ENCODE measurements at regions not wholly inside any gene's neighbourhood (a gene's known extent, or its start where the extent isn't known, plus 50 kb on each side); places are given as distances from the start of the nearest gene placed in this dataset.

DNA sequence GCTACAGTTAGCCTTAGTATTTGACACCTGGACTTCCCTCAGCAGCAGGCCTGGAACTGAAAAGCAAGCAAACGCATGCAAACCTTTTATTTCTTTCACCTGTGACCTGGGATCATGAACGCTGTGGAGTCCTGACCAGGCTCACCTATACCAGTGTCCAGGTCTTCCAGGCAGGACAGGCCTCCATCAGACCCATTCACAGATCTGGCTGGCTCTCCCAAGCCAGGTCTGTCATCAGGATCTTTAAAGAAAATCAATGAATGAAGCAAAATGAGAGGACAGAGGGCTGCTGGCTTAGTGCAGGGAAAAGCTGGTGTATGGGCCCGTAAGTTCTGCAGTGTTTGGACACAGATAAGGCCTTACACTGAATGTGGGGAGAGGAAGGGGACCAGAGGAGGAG, 96.3 kb upstream of the CPEB4 start:
- DNase-seq (no peak), ATAC-seq (no peak)
- TF ChIP-seq, protein P1, sequence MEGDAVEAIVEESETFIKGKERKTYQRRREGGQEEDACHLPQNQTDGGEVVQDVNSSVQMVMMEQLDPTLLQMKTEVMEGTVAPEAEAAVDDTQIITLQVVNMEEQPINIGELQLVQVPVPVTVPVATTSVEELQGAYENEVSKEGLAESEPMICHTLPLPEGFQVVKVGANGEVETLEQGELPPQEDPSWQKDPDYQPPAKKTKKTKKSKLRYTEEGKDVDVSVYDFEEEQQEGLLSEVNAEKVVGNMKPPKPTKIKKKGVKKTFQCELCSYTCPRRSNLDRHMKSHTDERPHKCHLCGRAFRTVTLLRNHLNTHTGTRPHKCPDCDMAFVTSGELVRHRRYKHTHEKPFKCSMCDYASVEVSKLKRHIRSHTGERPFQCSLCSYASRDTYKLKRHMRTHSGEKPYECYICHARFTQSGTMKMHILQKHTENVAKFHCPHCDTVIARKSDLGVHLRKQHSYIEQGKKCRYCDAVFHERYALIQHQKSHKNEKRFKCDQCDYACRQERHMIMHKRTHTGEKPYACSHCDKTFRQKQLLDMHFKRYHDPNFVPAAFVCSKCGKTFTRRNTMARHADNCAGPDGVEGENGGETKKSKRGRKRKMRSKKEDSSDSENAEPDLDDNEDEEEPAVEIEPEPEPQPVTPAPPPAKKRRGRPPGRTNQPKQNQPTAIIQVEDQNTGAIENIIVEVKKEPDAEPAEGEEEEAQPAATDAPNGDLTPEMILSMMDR (IDR thresholded peaks at IDR 0.05) = no peak
- TF ChIP-seq POLR2A (IDR thresholded peaks at IDR 0.05) = no peak
- Histone ChIP-seq H3K9me3 (no peaks in the 10 kb centered on the region), H3K27me3 (no peaks in the 10 kb centered on the region), H3K36me3 (replicated peaks in 1 of 2; ENCODE audit: insufficient read depth in 1 of 2, low read depth in 2 of 2) (no peaks in the 10 kb centered on the region), H3K4me3 (no peak overlapping the region), H3K27ac (no peak overlapping the region), H3K4me1 (no peaks in the 10 kb centered on the region)
- 87 to 90% methylated on average over 3 of the region's 3 CpGs for WGBS, 2 donors
- intact Hi-C loops (cut with DNase I) = no loop called here

DNA sequence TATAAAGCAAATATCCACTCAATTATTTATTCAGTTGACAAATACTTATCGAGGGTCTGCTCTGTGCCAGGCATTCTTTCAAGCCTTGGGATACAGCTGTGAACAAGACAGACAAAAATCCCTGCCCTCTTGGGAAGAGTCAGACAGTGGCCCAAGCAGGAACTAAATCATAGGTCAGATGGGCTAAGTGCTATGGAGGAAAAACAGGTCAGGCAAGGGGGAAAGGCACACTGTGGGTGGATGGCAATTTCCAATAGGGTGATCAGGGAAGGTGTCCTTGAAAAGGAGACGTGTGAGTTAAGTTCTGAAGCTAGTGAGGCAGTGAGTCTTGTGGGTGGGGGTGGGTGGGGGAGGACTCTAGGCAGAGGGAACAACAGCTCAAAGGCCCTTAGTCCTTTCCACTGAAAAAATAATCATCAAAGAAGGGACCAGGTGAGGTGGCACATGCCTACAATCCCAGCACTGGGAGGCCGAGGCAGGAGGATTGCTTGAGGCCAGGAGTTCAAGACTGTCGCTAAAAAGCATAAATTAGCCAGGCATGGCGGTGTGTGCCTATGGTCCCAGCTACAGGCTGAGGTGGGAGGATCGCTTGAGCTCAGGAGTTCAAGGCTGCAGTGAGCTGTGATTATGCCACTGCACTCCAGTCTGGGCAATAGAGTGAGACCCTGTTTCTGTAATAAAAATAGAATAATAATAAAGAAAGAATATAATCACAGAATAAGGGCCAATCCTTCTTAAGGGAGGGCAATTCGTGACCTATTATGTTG, 95.2 kb upstream of the CPEB4 start:
- Histone ChIP-seq H3K4me3 (no peak overlapping the region), H3K9me3 (no peaks in the 10 kb centered on the region), H3K27ac (no peak overlapping the region), H3K4me1 (no peaks in the 10 kb centered on the region), H3K36me3 (replicated peaks in 1 of 2; ENCODE audit: insufficient read depth in 1 of 2, low read depth in 2 of 2) (no peaks in the 10 kb centered on the region), H3K27me3 (no peaks in the 10 kb centered on the region)
- DNase-seq (no peak), ATAC-seq (no peak)
- TF ChIP-seq POLR2A (IDR thresholded peaks at IDR 0.05) = no peak
- TF ChIP-seq, protein P1 (IDR thresholded peaks at IDR 0.05) = no peak
- 75 to 80% methylated on average over 7 of the region's 7 CpGs for WGBS, 2 donors
- intact Hi-C loops (cut with DNase I) = no loop called here

DNA sequence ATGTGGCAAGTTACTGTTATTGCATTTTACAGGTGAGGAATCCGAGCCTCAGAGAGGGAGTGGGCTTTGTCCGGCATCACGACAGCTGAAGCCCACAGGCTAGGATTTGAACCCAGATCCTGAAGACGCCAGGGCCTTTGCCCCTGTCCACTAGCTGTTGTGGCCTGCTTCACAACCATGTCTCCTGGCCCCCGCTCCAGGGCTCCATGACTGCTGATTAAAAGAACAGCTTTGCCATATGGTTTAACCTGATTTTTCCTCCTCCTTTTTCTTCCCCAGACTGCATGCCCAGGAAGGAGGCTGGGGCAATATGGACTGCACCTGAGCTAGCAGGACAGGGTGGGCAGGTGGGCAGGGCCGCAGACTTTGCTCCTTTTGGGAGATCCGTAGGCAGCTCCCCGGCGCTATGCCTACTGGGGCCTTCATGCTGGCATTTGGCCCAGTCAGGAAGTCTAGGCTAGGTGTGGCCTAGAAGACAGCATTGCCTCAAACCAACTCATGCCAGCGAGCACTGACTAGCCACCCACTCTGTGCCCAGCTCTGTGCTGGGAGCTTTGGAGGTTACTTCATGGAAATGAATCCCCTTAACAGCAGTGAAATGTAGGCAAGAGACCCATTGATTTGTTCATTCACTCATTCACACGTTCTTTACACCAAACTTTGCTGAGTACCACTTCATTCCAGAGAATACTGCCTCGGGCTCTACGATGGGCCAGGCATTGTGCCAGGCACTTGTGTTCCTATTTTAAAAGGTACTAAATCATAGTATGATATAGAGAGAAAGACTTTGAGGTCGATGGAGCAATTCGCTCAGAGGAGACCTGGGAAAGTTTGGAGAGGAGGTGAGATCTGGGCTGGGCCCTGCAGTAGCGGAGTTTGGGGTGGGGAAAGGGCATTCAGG, 94.3 kb upstream of the CPEB4 start:
- Histone ChIP-seq H3K27me3 (no peaks in the 10 kb centered on the region), H3K9me3 (no peaks in the 10 kb centered on the region), H3K27ac (no peak overlapping the region), H3K4me1 (no peaks in the 10 kb centered on the region), H3K36me3 (replicated peaks in 1 of 2; ENCODE audit: insufficient read depth in 1 of 2, low read depth in 2 of 2) (no peaks in the 10 kb centered on the region), H3K4me3 (no peak overlapping the region)
- DNase-seq (no peak), ATAC-seq (no peak)
- TF ChIP-seq, protein P1 (IDR thresholded peaks at IDR 0.05) = no peak
- no peak for TF ChIP-seq POLR2A (IDR thresholded peaks at IDR 0.05)
- 85 to 90% methylated on average over 13 to 16 of the region's 16 CpGs for WGBS, 2 donors
- intact Hi-C loops (cut with DNase I) = no loop called here

GRCh38 chr5:173794901-173795416, 93.2 kb upstream of the CPEB4 start:
- intact Hi-C loops (cut with DNase I) = no loop called here
- Histone ChIP-seq H3K36me3 (replicated peaks in 1 of 2; ENCODE audit: insufficient read depth in 1 of 2, low read depth in 2 of 2) (no peaks in the 10 kb centered on the region), H3K27me3 (no peaks in the 10 kb centered on the region), H3K4me3 (no peak overlapping the region), H3K9me3 (no peaks in the 10 kb centered on the region), H3K4me1 (no peaks in the 10 kb centered on the region), H3K27ac (no peak overlapping the region)
- DNase-seq (no peak), ATAC-seq (no peak)
- 86 to 90% methylated on average over 7 to 10 of the region's 10 CpGs for WGBS, 2 donors
- TF ChIP-seq, protein P1 (IDR thresholded peaks at IDR 0.05) = no peak

All from body of pancreas (tissue), 4 donors.